GM20000 (cell line): ENCODE measurements at regions not wholly inside any gene's neighbourhood (a gene's known extent, or its start where the extent isn't known, plus 50 kb on each side); places are given as distances from the start of the nearest gene placed in this dataset.

ENCODE experiments used
- DNase-seq: peaks from one replicate; pipeline ENCODE4 v3.0.0; 2012; ENCODE audit warnings: low spot score
- CTCF ChIP-seq: IDR thresholded peaks from 2 replicates; pipeline ENCODE4 v1.5.1; 2012; ENCODE audit warnings: mild to moderate bottlenecking, control low read depth; ENCODE audit errors: extremely low read depth, missing control alignments

DNA sequence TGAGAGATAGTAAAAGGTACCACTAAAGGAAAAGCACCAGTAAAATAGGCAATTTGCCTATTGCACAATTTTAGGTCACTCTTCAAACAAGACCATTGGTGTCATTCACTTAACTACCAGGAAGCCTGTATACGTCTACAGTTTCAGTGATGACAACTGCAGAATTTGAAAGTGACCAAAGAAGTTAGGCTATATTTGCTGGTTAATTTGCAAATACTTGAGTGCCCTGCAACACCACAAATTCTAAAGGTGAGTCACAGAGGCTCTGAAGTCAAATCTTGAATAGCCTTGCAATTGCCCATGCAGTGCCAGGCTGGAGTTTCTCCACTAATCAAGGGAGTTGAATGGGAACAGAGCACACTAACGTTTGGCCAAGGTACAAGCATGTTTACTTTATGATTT is 128.7 kb upstream of the CCDC68 start:
- no peak for DNase-seq

DNA sequence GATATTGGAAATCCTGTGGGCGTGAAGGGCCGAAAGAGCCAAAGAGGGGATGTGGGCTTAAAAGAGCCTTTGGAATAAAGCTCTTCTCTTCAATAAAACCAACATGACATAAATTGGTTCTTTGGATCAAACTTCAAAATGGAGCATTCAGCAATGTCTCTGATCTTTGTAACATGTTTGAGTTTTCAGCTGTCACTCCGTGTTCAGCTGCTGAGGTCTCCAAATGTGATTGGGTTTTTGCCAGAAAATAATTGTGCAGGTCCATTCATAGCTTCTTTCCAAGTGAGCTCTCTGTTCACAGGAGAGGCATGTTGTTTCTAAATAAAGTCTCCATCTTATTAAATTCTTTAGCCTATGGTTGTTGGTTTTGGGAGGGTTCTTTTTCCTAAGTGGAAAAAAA is 127.6 kb upstream of the CCDC68 start:
- DNase-seq, result no peak
- TF ChIP-seq CTCF, result no peak

More for the DNA sequence above, 128.7 kb upstream of the CCDC68 start:
- TF ChIP-seq CTCF, result no peak

GRCh38 chr18:55085557-55086285 is 126.5 kb upstream of the CCDC68 start:
- no peak for DNase-seq
- TF ChIP-seq CTCF, result no peak

DNA sequence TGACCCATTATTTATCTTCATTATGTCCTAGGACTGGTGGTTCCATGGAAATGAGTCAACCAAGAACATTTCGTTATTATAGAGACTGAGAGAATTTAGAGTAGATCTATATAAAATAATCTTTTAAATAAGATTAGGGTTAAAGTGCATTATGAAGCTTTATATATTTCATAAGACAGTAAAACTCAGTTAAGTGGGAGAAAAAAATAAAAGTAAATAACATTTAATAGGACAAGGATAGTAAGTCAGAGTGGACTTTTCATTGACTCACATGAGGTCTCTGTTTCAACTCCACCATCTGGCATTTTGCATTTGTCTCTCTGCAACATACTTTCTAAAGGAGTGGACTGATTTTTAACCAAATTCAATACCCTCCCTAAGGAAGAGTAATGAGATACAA is 125.3 kb upstream of the CCDC68 start:
- DNase-seq, result no peak
- no peak for TF ChIP-seq CTCF

GRCh38 chr18:55083461-55083860 is 124.2 kb upstream of the CCDC68 start:
- no peak for DNase-seq

GRCh38 chr18:55079481-55080355 is 120.5 kb upstream of the CCDC68 start:
- DNase-seq, result no peak
- no peak for TF ChIP-seq CTCF

More at GRCh38 chr18:55083461-55083860, 124.2 kb upstream of the CCDC68 start:
- TF ChIP-seq CTCF, result no peak

GRCh38 chr18:55079067-55079466 is 119.8 kb upstream of the CCDC68 start:
- no peak for TF ChIP-seq CTCF
- DNase-seq, result no peak
